CD4-positive, alpha-beta T cell treated with Interleukin-1 beta for 1 hour (primary cell): ENCODE measurements at regions not wholly inside any gene's neighbourhood (a gene's known extent, or its start where the extent isn't known, plus 50 kb on each side); places are given as distances from the start of the nearest gene placed in this dataset.
"Not testable (repeated sequence)": the region's sequence is repeated elsewhere in the genome, so short reads cannot be mapped to it uniquely, and the experiment has no call there.

ENCODE experiments used
- DNase-seq, 2 donors: peaks; one replicate each; pipeline ENCODE4 v3.0.0-alpha.2; 2020 to 2022

- no peak for DNase-seq
These were observed 612.1 kb downstream of the MTRR start for GRCh38 chr5:8481007-8481406.

GRCh38 chr5:8491254-8491653 lies 622.3 kb downstream of the MTRR start:
- DNase-seq = no peak

DNA sequence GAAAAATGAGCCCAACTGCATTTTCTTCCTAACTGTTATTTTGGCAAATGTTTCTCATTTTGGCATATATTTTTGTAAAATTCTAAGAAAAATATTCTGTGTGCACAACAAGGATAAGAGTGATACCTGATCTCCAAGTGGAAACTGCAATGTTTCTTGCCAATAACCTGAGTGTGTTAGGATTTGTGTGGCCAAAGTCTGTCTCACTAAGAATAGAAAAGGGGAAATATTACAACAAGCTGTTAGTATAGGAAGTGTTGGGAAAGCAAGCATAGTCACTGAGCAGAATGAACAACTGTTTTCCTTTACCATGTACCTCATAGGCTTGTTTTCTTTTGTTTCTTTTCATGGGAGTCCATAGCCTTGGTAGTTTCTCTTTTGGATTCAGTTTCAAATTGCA lies 624.2 kb downstream of the MTRR start:
- no peak for DNase-seq

- DNase-seq = no peak
These were observed 631.5 kb downstream of the MTRR start for GRCh38 chr5:8500426-8500825.

- DNase-seq = no peak
These were observed 636.2 kb downstream of the MTRR start for GRCh38 chr5:8505196-8505595.

DNA sequence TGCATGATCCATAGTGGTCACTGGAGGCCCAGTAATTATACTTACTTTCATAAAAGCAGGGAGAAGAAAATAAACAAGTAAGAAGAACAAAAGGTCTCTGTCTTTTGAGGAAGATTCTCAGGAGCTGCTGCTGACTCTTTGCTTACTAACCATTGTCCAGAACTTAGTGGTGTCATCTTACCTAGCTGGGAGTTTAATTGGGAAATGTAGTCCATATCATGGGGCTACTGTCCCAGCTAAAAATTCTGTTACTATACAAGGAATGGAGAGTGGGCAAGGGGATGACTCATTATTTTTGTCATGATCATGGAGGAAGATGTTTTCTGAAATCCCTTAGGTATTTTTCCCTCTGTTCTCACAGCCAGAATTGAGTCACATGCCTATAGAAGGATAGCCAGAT lies 639.3 kb downstream of the MTRR start:
- DNase-seq = no peak

- DNase-seq = no peak
These were observed 647.4 kb downstream of the MTRR start for GRCh38 chr5:8516356-8516755.

- no peak for DNase-seq
These were observed 648.5 kb downstream of the MTRR start for GRCh38 chr5:8517456-8517855.

DNA sequence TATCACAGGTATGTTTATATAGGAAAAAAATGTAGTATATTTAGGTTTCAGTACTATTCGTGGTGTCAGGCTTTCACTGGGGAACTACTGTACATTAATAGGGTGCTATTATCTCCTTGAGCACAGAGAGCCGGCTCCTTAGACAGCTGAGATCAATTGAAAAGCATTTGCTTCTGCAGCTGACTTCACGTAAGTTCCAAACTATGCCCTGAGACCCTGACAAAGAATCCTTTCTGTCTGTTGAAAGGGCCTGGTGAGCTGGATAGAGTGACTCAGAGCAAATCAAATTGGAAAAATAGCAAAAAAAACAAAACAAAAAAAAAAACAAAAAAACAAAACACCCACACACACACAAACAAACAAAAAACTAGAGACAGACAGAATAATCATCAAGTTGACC lies 652.0 kb downstream of the MTRR start:
- no peak for DNase-seq

GRCh38 chr5:8521991-8522390 lies 653.0 kb downstream of the MTRR start:
- DNase-seq = no peak

GRCh38 chr5:8522646-8523045 lies 653.7 kb downstream of the MTRR start:
- no peak for DNase-seq

- no peak for DNase-seq
These were observed 654.6 kb downstream of the MTRR start for GRCh38 chr5:8523501-8523900.

DNA sequence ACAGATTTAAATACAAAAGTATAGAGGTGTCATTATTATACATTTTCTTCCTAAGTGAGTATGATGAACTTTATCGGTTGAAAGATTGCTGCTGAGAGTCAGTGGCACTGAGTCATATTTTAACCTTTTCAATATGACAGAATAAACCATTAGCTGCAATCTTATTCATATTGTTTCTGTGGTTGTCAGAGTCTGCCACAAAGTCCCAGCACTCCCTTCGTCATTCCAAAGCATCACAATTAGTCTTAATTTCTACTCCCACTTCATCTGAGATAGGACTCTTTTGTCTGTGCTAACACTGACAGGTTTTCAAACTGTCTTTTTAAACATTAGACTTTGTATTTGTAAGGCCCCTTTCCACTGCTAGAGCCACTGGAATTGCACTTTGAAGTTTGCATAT lies 656.9 kb downstream of the MTRR start:
- no peak for DNase-seq

DNA sequence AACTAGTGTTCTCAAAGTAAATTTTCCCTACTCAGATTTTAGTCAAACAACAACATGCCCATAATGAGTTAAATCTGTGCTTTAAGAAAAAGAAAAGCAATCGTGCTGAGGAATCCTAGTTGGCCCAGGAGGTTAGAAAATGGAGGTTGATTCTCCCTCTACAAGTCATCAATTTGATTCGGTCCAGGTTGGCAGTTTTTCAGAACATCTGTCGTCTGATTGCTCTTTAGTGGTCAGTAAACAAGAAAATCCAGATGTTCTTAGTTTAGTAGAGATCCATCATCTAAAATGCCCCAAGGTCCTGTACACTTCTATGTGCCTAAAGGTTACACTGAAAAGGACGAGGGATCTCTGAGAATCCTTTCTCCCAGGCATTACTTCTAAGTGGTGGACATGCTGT lies 659.2 kb downstream of the MTRR start:
- DNase-seq = no peak

- DNase-seq = no peak
These were observed 669.9 kb downstream of the MTRR start for GRCh38 chr5:8538821-8539220.

GRCh38 chr5:8540317-8540716 lies 671.4 kb downstream of the MTRR start:
- no peak for DNase-seq

GRCh38 chr5:8550921-8551320 lies 682.0 kb downstream of the MTRR start:
- no peak for DNase-seq

GRCh38 chr5:8553364-8553763 lies 684.4 kb downstream of the MTRR start:
- DNase-seq = no peak

DNA sequence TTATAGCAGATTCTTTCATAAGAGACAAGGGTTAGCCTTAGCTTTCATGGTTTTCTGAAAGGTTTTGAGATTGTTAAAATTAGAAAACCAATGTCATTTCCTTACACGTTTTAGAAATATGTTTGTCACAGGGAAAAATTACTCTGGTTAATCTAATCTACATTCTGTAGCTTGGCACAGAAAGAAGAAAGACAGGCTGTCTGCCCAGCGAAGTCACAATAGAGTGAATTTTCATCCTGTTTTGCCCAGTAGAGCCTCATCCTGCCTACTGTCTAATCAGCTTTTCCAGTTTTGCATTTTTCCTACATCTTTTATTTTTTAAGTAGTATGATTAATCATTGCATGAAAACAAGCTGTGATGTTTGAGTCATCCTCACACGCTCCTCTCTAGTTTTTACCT lies 688.8 kb downstream of the MTRR start:
- no peak for DNase-seq

GRCh38 chr5:8560776-8561175 lies 691.8 kb downstream of the MTRR start:
- no peak for DNase-seq

- DNase-seq = no peak
These were observed 692.4 kb downstream of the MTRR start for GRCh38 chr5:8561224-8561840.

DNA sequence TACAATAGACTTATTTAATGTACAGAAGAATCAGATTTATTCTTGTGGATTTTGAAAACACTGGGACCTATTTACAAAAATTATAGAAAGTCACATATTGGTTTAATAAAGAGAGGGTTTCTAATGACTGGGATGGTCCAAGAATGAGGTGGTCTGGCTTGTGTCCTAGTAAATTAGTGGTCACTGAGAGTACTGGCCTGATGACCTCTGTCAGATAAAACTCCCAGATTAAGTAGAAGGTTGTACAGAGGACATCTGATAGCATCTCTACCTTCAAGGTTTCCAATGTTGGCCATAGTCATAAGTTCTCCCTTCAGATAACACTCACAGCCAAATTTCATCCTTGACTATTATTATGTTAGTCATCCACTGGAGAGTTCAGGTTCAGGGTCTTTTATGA lies 692.9 kb downstream of the MTRR start:
- no peak for DNase-seq

DNA sequence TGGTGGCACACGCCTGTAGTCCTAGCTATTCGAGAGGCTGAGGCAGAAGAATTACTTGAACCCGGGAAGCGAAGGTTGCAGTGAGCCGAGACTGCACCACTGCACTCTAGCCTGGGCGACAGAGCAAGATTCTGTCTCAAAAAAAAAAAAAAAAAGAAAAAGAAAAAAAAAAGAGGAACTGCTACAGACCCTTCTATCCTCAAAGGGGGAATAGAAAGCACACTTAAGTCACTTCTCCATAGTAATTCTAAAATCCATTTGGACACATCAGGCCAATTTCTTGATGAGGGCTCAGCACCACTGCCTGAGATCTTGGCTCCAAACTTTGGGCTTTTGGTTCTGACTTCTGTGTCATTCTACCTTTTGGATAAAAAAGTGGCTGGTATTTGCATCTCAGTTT lies 694.6 kb downstream of the MTRR start:
- not testable (repeated sequence) for DNase-seq

DNA sequence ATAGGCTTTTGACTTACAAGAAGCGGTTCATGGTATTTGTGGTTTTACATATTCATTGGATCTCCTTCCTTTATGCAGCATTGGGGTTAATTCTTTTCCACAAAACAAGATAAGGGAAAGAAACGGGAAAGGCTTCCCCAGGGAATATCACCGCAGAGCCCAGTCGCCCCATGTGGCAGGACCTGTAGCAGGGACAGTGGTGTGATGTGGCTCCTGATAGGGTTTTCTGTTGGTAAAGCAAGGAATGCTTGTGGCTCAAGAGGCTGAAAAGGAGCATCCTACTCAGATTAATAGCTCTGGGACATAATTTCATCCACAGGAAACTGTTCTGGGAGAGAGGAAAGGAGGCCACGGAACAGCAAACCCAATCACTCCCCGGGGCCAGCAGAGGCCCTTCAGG lies 699.9 kb downstream of the MTRR start:
- no peak for DNase-seq

DNA sequence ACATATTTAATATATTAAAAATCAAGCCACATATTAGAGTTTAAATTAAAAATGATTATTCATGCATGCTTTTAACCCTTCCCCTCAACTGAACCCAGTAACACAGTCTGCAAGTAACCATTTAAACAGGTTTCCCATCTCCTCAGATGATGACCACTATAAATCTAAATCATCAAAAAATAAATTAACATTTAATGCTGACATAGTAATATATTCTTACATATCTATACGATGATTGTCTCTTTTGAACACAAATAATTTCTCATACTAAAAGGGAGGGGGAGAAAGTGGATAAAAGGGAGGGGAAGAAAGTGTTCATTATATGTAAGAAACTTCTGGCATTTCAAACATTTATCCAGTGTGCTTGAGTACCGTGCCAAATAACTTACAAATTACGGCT lies 701.6 kb downstream of the MTRR start:
- DNase-seq = no peak

GRCh38 chr5:8576178-8576577 lies 707.2 kb downstream of the MTRR start:
- no peak for DNase-seq
